Right cardiac atrium (tissue), 5 donors: ENCODE measurements at regions not wholly inside any gene's neighbourhood (a gene's known extent, or its start where the extent isn't known, plus 50 kb on each side); places are given as distances from the start of the nearest gene placed in this dataset.
A peak's percentile ranks its signal among the peaks of the same experiment; 100 is the strongest.
"Not testable (repeated sequence)": the region's sequence is repeated elsewhere in the genome, so short reads cannot be mapped to it uniquely, and the experiment has no call there.

Experiments used
- ATAC-seq, 2 donors: fragments of 200-7000 bp; cut with Tn5 transposase; one replicate each; pipeline versions ENCODE4 v1.8.0 to v1.9.1; 2020; ENCODE audit warnings: moderate library complexity in 2 of 2, mild to moderate bottlenecking in 1 of 2
- DNase-seq, 3 donors: peaks; one replicate each; pipeline ENCODE4 v3.0.0-alpha.2; 2020
- H3K27ac ChIP-seq: one replicate; pipeline ENCODE4 v1.5.1; 2013; ENCODE audit warnings: mild to moderate bottlenecking, low read length, control low read depth, moderate library complexity
- H3K27me3 ChIP-seq: one replicate; pipeline ENCODE4 v1.6.1; 2013; ENCODE audit not compliant: control insufficient read depth, insufficient read depth
- H3K4me1 ChIP-seq: one replicate; pipeline ENCODE4 v1.6.1; 2013; ENCODE audit warnings: low read length; ENCODE audit not compliant: control insufficient read depth, insufficient read depth
- H3K4me3 ChIP-seq: one replicate; pipeline ENCODE4 v1.5.1; 2013; ENCODE audit warnings: low read length, control low read depth
- H3K9me3 ChIP-seq: one replicate; pipeline ENCODE4 v1.6.1; 2013; ENCODE audit warnings: low read length; ENCODE audit not compliant: control insufficient read depth
- WGBS: extraction: QIAGEN DNeasy Blood & Tissue Kit; methylation state at CpG from one replicate; pipeline ENCODE4 v1.1.7; 2013; 5-methylcytosine and 5-hydroxymethylcytosine counted together
- intact Hi-C, 4 donors: fragments of 100-400 bp; cut with DNase I; formaldehyde crosslinking; loops; one replicate each; pipeline versions ENCODE4 v1.11.0 to v1.14.0; 2022 to 2023
- donor health status: healthy with polysubstance abuse.
- donor health status: DM: no; HTN: yes; CAD: no.
- donor health status: DM: no; HTN: no; CAD: no.
- donor health status: DM: no; HTN: yes; CAD: no; lungs with severe emphysema.
- donor health status: DM: yes; HTN: yes; CAD: no.

GRCh38 chr12:89059721-89060541 is 292.4 kb downstream of the DUSP6 start:
- Histone ChIP-seq H3K27me3 (no peaks in the 10 kb centered on the region), H3K4me1 (no peaks in the 10 kb centered on the region), H3K9me3 (no peaks in the 10 kb centered on the region), H3K27ac (no peak overlapping the region), H3K4me3 (no peak overlapping the region)
- intact Hi-C loops = loop anchor here in 2 of 4 donors (10.0 kb wide), 2 partner anchors 285 to 295 kb away; partner anchors contain the start of gene DUSP6 (in 1 of the 2)
- peak in 1 of 3 donors; percentile 11 for DNase-seq
- WGBS = 45% methylated on average over 9 of the region's 9 CpGs
- ATAC-seq = no peak

GRCh38 chr12:89059056-89059455 is 293.2 kb downstream of the DUSP6 start:
- intact Hi-C loops = loop anchor here in 2 of 4 donors (10.0 kb wide), 2 partner anchors 286 to 296 kb away; partner anchors contain the start of gene DUSP6 (in 1 of the 2)
- H3K4me1 ChIP-seq = no peaks in the 10 kb centered on the region
- ATAC-seq = no peak
- H3K27ac ChIP-seq = no peak overlapping the region
- H3K4me3 ChIP-seq = no peak overlapping the region
- no peaks in the 10 kb centered on the region for H3K27me3 ChIP-seq
- 80% methylated on average over 3 of the region's 3 CpGs for WGBS
- H3K9me3 ChIP-seq = no peaks in the 10 kb centered on the region
- DNase-seq = no peak

GRCh38 chr12:89058402-89058801 is 293.9 kb downstream of the DUSP6 start:
- ATAC-seq (no peak), DNase-seq (no peak)
- Histone ChIP-seq H3K4me3 (no peak overlapping the region), H3K27ac (no peak overlapping the region), H3K9me3 (no peaks in the 10 kb centered on the region), H3K27me3 (no peaks in the 10 kb centered on the region), H3K4me1 (no peaks in the 10 kb centered on the region)
- intact Hi-C loops = loop anchor here in 2 of 4 donors (10.0 kb wide), 2 partner anchors 286 to 296 kb away; partner anchors contain the start of gene DUSP6 (in 1 of the 2)

- not testable (repeated sequence) for H3K4me3 ChIP-seq, H3K9me3 ChIP-seq, ATAC-seq, DNase-seq, H3K4me1 ChIP-seq, H3K27me3 ChIP-seq, H3K27ac ChIP-seq
- intact Hi-C loops = loop anchor here (5.0 to 10.0 kb wide), 5 partner anchors 291 to 408 kb away; partner anchors contain the start of gene DUSP6 (in 2 of the 4)
- WGBS = 78% methylated on average over 4 of the region's 4 CpGs
Measured at GRCh38 chr12:89053817-89054216, 298.5 kb downstream of the DUSP6 start.

GRCh38 chr12:89051065-89051677 is 301.1 kb downstream of the DUSP6 start:
- peak; percentile 64 to 81 for ATAC-seq

GRCh38 chr12:89047856-89048418 is 304.4 kb downstream of the DUSP6 start:
- H3K4me3 ChIP-seq = no peak overlapping the region
- no peaks in the 10 kb centered on the region for H3K27me3 ChIP-seq
- whole genome bisulfite sequencing = 90% methylated on average over 2 of the region's 2 CpGs
- DNase-seq (no peak), ATAC-seq (no peak)
- intact Hi-C loops = loop anchor here in 1 of 4 donors (5.0 kb wide), 1 partner anchor 414 kb away; no protein-coding TSS in a partner anchor
- H3K27ac ChIP-seq = no peak overlapping the region
- no peaks in the 10 kb centered on the region for H3K4me1 ChIP-seq
- no peaks in the 10 kb centered on the region for H3K9me3 ChIP-seq

More at GRCh38 chr12:89051065-89051677, 301.1 kb downstream of the DUSP6 start:
- H3K27me3 ChIP-seq = no peaks in the 10 kb centered on the region
- H3K9me3 ChIP-seq = no peaks in the 10 kb centered on the region
- no peak overlapping the region for H3K4me3 ChIP-seq
- intact Hi-C loops = loop anchor here (2.0 to 10.0 kb wide), 6 partner anchors 294 to 412 kb away; partner anchors contain the start of gene DUSP6 (in 2 of the 4)
- no peak overlapping the region for H3K27ac ChIP-seq
- H3K4me1 ChIP-seq = no peaks in the 10 kb centered on the region
- 0% methylated on average over 2 of the region's 2 CpGs for WGBS
- no peak for DNase-seq

GRCh38 chr12:89041078-89041477 is 311.2 kb downstream of the DUSP6 start:
- no peaks in the 10 kb centered on the region for H3K27me3 ChIP-seq
- H3K4me3 ChIP-seq = no peak overlapping the region
- no peak overlapping the region for H3K27ac ChIP-seq
- H3K4me1 ChIP-seq = no peaks in the 10 kb centered on the region
- ATAC-seq (no peak), DNase-seq (no peak)
- H3K9me3 ChIP-seq = no peaks in the 10 kb centered on the region
- intact Hi-C loops = no loop called here
- 89% methylated on average over 2 of the region's 2 CpGs for WGBS

GRCh38 chr12:89040146-89040964 is 311.9 kb downstream of the DUSP6 start:
- no peak overlapping the region for H3K27ac ChIP-seq
- intact Hi-C loops = no loop called here
- WGBS = 67% methylated on average over 10 of the region's 10 CpGs
- DNase-seq (peak in 2 of 3 donors; percentile 47 to 56), ATAC-seq (no peak)
- H3K4me1 ChIP-seq = no peaks in the 10 kb centered on the region
- H3K27me3 ChIP-seq = no peaks in the 10 kb centered on the region
- H3K9me3 ChIP-seq = no peaks in the 10 kb centered on the region
- no peak overlapping the region for H3K4me3 ChIP-seq

- no peaks in the 10 kb centered on the region for H3K27me3 ChIP-seq
- no peak for DNase-seq
- H3K4me1 ChIP-seq = no peaks in the 10 kb centered on the region
- no peak overlapping the region for H3K27ac ChIP-seq
- WGBS = 91% methylated on average over 4 of the region's 4 CpGs
- no peak overlapping the region for H3K4me3 ChIP-seq
- intact Hi-C loops = no loop called here
- no peaks in the 10 kb centered on the region for H3K9me3 ChIP-seq
- no peak for ATAC-seq
Measured at GRCh38 chr12:89038831-89039512, 313.3 kb downstream of the DUSP6 start.

- Histone ChIP-seq H3K9me3 (no peaks in the 10 kb centered on the region), H3K4me3 (no peak overlapping the region), H3K27me3 (no peaks in the 10 kb centered on the region), H3K27ac (no peak overlapping the region), H3K4me1 (no peaks in the 10 kb centered on the region)
- WGBS = 93% methylated on average over 3 of the region's 3 CpGs
- ATAC-seq (no peak), DNase-seq (no peak)
- intact Hi-C loops = no loop called here
Measured at GRCh38 chr12:89033062-89033461, 319.2 kb downstream of the DUSP6 start.
